ENCODE measurements at regions not wholly inside any gene's neighbourhood (a gene's known extent, or its start where the extent isn't known, plus 50 kb on each side); places are given as distances from the start of the nearest gene placed in this dataset.

- TF ChIP-seq EZH2 (IDR thresholded peaks at IDR 0.05; ENCODE audit: insufficient read depth, poor library complexity, severe bottlenecking) (no peak), EZH2phosphoT487 (IDR thresholded peaks at IDR 0.05; ENCODE audit: insufficient read depth, low read depth) (no peak)
Measured at GRCh38 chr9:106423575-106423974, 439.4 kb upstream of the ZNF462 start.
